ENCODE measurements at regions not wholly inside any gene's neighbourhood (a gene's known extent, or its start where the extent isn't known, plus 50 kb on each side); places are given as distances from the start of the nearest gene placed in this dataset.

DNA sequence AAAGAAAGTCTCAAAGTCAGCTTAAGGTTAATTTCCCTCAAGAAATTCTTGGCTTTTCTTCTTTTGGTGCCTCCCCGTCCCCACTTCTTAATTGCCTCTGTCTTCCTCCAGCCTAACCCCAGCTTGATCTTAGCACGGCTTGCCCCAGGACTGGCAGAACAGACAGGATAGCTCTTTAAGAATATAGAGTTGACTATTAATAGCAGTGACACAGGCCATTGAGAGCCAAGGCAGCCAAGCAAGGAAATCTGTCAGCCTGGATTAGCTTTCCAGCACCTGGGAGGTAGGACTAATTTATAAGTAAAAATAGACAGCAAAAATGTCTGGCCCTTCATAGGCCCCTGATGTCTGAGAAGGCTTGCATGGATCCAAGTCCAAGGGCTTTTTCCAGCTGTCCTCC, 384.6 kb upstream of the SLC30A5 start:
- intact Hi-C loops (cut with DNase I; ENCODE audit: low total_unique reads) = no loop called here
- DNase-seq (ENCODE audit: low spot score in 2 of 2) = no peak
- TF ChIP-seq, protein P1, sequence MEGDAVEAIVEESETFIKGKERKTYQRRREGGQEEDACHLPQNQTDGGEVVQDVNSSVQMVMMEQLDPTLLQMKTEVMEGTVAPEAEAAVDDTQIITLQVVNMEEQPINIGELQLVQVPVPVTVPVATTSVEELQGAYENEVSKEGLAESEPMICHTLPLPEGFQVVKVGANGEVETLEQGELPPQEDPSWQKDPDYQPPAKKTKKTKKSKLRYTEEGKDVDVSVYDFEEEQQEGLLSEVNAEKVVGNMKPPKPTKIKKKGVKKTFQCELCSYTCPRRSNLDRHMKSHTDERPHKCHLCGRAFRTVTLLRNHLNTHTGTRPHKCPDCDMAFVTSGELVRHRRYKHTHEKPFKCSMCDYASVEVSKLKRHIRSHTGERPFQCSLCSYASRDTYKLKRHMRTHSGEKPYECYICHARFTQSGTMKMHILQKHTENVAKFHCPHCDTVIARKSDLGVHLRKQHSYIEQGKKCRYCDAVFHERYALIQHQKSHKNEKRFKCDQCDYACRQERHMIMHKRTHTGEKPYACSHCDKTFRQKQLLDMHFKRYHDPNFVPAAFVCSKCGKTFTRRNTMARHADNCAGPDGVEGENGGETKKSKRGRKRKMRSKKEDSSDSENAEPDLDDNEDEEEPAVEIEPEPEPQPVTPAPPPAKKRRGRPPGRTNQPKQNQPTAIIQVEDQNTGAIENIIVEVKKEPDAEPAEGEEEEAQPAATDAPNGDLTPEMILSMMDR (IDR thresholded peaks at IDR 0.05) = no peak
- no peak for TF ChIP-seq POLR2A (IDR thresholded peaks at IDR 0.05)
- no peak overlapping the region for H3K4me3 ChIP-seq (ENCODE audit: low read depth, poor library complexity, severe bottlenecking)
- 81 to 83% methylated on average over 2 of the region's 2 CpGs for WGBS, 2 donors

DNA sequence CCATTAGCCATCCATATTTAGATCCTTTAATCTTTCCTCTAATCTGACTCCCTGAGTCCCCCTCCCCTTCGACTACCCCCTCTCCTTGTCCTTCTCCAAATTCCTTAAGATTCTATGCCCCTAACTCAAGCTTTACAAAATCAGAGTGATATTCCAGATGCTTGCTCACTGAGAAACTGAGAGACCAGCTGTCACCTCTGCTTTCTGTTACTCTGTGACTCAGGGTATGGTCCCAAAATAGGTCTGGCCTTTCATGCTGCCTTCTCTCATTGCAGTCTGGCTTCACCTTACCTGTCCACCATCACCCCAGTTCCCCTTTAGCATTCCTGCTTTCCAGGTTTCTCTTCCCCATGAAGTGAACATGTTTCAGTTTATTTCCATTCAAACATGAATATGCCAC, 383.3 kb upstream of the SLC30A5 start:
- DNase-seq (ENCODE audit: low spot score in 2 of 2) = no peak
- H3K4me3 ChIP-seq (ENCODE audit: low read depth, poor library complexity, severe bottlenecking) = no peak overlapping the region
- intact Hi-C loops (cut with DNase I; ENCODE audit: low total_unique reads) = no loop called here
- TF ChIP-seq POLR2A (IDR thresholded peaks at IDR 0.05) = no peak
- TF ChIP-seq, protein P1 (IDR thresholded peaks at IDR 0.05) = no peak
- WGBS, 2 donors = 73 to 90% methylated on average over 1 of the region's 1 CpG

DNA sequence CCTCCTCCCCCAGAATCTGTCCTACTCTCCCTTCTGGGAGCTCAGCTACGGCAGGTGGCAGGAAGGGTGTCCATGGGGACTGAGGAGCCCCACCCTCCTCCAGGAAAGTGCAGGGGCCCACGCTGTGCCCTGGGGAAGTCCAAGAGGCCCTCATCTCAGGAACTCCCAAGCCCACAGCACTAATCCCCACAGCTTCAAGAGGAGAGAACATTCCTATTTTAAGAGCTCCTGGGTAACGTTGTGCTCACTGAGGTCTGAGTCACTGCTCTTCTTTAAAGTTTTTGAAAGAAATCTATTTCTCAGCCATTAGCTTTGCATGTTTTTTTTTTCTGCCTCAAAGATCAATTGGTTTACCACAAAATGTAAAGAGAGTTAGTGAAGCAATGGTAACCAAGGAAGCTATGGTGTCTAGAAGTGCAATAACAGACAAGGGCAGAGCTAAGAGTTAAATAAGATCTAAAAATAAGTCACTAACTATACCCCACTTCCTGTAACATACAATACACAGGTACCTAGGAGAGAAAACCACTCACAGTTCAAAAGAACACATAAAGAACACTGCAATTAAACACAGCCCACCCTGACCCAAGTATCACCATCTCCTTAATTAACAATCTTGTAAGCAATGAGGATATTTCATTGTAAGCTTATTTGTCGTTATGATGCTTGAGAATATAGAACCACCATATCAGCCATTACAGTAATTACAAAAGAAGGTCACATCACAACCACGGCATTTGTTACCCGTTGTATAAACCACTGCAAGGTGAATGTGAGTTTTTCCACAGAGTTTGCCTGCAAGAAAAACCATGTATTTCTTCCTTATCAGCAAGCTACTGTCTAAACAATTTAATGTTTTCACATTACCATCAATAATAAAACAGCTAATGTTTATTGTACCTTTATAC, 382.3 kb upstream of the SLC30A5 start:
- whole genome bisulfite sequencing, 2 donors = 77 to 78% methylated on average over 6 of the region's 6 CpGs
- no peak for DNase-seq (ENCODE audit: low spot score in 2 of 2)
- intact Hi-C loops (cut with DNase I; ENCODE audit: low total_unique reads) = no loop called here
- no peak overlapping the region for H3K4me3 ChIP-seq (ENCODE audit: low read depth, poor library complexity, severe bottlenecking)
- TF ChIP-seq, protein P1 (IDR thresholded peaks at IDR 0.05) = no peak
- no peak for TF ChIP-seq POLR2A (IDR thresholded peaks at IDR 0.05)

DNA sequence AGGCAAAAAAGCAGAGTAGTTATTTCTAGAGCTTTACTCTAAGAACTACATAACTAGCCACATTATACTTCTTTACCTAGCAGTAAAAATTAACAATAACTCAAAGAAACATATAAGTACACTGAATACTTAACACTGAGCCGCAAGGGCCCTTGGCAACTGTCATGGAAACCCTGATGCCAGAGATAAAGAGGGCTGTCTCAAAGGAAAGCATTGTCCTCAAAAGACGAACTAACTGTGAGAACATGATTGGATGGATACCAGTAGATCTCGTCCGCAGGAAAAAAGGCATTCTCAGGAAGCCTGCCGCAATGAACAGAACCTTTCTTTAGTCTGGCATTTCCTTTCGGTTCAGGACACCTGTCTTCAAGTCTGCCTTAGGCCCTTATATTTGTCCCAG, 379.0 kb upstream of the SLC30A5 start:
- no peak for TF ChIP-seq POLR2A (IDR thresholded peaks at IDR 0.05)
- TF ChIP-seq, protein P1 (IDR thresholded peaks at IDR 0.05) = no peak
- no peak overlapping the region for H3K4me3 ChIP-seq (ENCODE audit: low read depth, poor library complexity, severe bottlenecking)
- 69 to 82% methylated on average over 6 of the region's 6 CpGs for WGBS, 2 donors
- no peak for DNase-seq (ENCODE audit: low spot score in 2 of 2)
- intact Hi-C loops (cut with DNase I; ENCODE audit: low total_unique reads) = no loop called here

DNA sequence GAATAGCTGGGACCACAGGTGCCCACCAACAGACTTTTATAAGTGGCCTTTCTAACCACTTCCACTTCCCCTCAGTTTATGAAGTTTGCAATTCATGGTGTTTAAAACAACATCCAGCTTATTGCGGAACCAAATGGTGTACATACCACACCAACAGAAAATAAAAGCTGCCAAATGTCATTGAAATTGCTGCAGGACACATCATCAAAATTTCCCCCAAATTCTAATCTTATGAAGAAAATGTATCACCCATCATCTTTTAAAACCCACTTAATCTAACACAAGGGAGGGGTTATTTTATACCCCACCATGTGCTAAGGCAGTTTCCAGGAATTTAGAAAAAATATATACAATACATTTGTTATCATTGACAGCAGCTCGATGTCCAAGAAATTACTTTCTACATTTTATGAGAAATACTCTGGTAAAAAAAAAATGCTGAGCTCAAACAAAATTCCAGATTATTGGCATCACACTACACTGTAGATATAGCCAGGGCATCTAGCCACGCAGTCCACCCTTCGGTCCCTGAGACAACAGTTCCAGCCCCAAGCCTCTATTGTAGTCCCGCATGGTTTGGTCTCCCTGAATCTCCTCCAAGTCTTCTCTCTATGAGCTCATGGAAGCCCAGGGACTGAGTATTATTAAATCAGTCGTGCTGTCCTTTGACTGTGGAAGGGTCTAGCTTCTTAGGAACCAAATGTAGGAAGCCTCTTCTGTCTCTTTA, 372.8 kb upstream of the SLC30A5 start:
- intact Hi-C loops (cut with DNase I; ENCODE audit: low total_unique reads) = no loop called here
- 71 to 74% methylated on average over 6 of the region's 6 CpGs for WGBS, 2 donors
- no peak overlapping the region for H3K4me3 ChIP-seq (ENCODE audit: low read depth, poor library complexity, severe bottlenecking)
- no peak for DNase-seq (ENCODE audit: low spot score in 2 of 2)
- TF ChIP-seq, protein P1 (IDR thresholded peaks at IDR 0.05) = no peak
- TF ChIP-seq POLR2A (IDR thresholded peaks at IDR 0.05) = no peak

Measured in lower leg skin (tissue), 4 donors.